Heart left ventricle (tissue), 16 donors: ENCODE measurements at regions not wholly inside any gene's neighbourhood (a gene's known extent, or its start where the extent isn't known, plus 50 kb on each side); places are given as distances from the start of the nearest gene placed in this dataset.
"Not testable (repeated sequence)": the region's sequence is repeated elsewhere in the genome, so short reads cannot be mapped to it uniquely, and the experiment has no call there.

ENCODE experiments used
- ATAC-seq, 4 donors: fragments of 200-7000 bp; cut with Tn5 transposase; one replicate each; pipeline ENCODE4 v1.9.1; 2020 to 2022; ENCODE audit warnings: moderate library complexity in 4 of 4, mild to moderate bottlenecking in 3 of 4, moderate number of reproducible peaks in 1 of 4
- DNase-seq, 5 donors: peaks; one replicate each; pipeline ENCODE4 v3.0.0-alpha.2; 2020
- H3K27ac ChIP-seq, 12 donors: fragments of 200-600 bp; sonication (generic) in 4 of 12; one replicate each; pipeline versions ENCODE4 v1.5.0 to v1.8.0; 2016 to 2022; ENCODE audit warnings: mild to moderate bottlenecking in 2 of 12
- H3K27me3 ChIP-seq, 9 donors: fragments of 200-600 bp; sonication (generic) in 2 of 9; one replicate each; pipeline versions ENCODE4 v1.5.1 to v1.8.0; 2016 to 2022; ENCODE audit warnings: mild to moderate bottlenecking in 3 of 9
- H3K36me3 ChIP-seq, 9 donors: fragments of 200-600 bp; sonication (generic) in 2 of 9; one replicate each; pipeline versions ENCODE4 v1.5.0 to v1.8.0; 2018 to 2022; ENCODE audit warnings: mild to moderate bottlenecking in 2 of 9
- H3K4me1 ChIP-seq, 12 donors: fragments of 200-600 bp; sonication (generic) in 4 of 12; one replicate each; pipeline versions ENCODE4 v1.5.0 to v1.8.0; 2016 to 2022; ENCODE audit warnings: mild to moderate bottlenecking in 3 of 12
- H3K4me3 ChIP-seq, 12 donors: fragments of 200-600 bp; sonication (generic) in 4 of 12; one replicate each; pipeline versions ENCODE4 v1.5.0 to v1.8.0; 2017 to 2022; ENCODE audit warnings: mild to moderate bottlenecking in 9 of 12, moderate library complexity in 4 of 12
- H3K9me3 ChIP-seq, 12 donors: fragments of 200-600 bp; sonication (generic) in 4 of 12; one replicate each; pipeline versions ENCODE4 v1.5.0 to v1.8.0; 2016 to 2022; ENCODE audit warnings: mild to moderate bottlenecking in 1 of 12
- WGBS, 4 donors: extraction: QIAGEN DNeasy Blood & Tissue Kit in 2 of 4; methylation state at CpG; one replicate each; pipeline versions ENCODE4 v1.1.5 to v1.1.7; 2013 to 2018; 5-methylcytosine and 5-hydroxymethylcytosine counted together
- intact Hi-C, 10 donors: fragments of 100-400 bp; cut with DNase I; formaldehyde crosslinking; loops; one replicate each; pipeline versions ENCODE4 v1.11.1 to v1.14.2; 2022
- donor health status: ischemic (EF 13 %, LVEDD 7.1; RV severe dilation, severe dysfunction).
- donor health status: healthy with polysubstance abuse.
- donor health status: DM: no; HTN: yes; CAD: no.
- donor health status: DM: no; HTN: no; CAD: no.
- donor health status: ischemic (EF 25% LVEDD 6.9; RV normal size, moderate dysfunction).
- donor health status: ischemic (EF 25% LVEDD 5.7; RV mildly dilated, moderate dysfunction).
- donor health status: healthy.
- donor health status: DM: yes; HTN: yes; CAD: no.
- donor health status: ischemic (EF 35%, LVEDD 5.7; RV mildly dilated, moderate dysfunction).
- donor health status: nonischemic (EF 11% LVEDD 7.7; RV severe dilation, severe dysfunction).
- donor health status: DM: yes; HTN: yes; CAD: no.
- donor health status: PGD.
- donor health status: ischemic (EF 29% LVEDD 5.4; RV normal size, mild dysfunction).
- donor health status: nonischemic (EF 23%, LVEDD 6.1; RV moderate dilation, normal function).

GRCh38 chr2:91602860-91603259 is 2911.4 kb downstream of the RPIA start:
- intact Hi-C loops, H3K9me3 ChIP-seq, H3K27ac ChIP-seq, H3K4me1 ChIP-seq, ATAC-seq, DNase-seq, H3K4me3 ChIP-seq, H3K36me3 ChIP-seq: not testable (repeated sequence)
- H3K27me3 ChIP-seq: peaks cover 0 to 11% (median 0%) of the 10 kb centered on the region in 9 donors
- WGBS, 4 donors: 47 to 80% (median 70%) methylated on average over 1 of the region's 1 CpG

GRCh38 chr2:91603996-91604395 is 2912.5 kb downstream of the RPIA start:
- H3K4me1 ChIP-seq, intact Hi-C loops, H3K36me3 ChIP-seq, ATAC-seq, H3K9me3 ChIP-seq, H3K27ac ChIP-seq, H3K27me3 ChIP-seq, DNase-seq, H3K4me3 ChIP-seq: not testable (repeated sequence)
- WGBS, 4 donors: 61 to 85% (median 70%) methylated on average over 2 of the region's 3 CpGs

- H3K27me3 ChIP-seq, intact Hi-C loops, DNase-seq, ATAC-seq, H3K9me3 ChIP-seq, H3K4me1 ChIP-seq, H3K36me3 ChIP-seq, H3K27ac ChIP-seq, H3K4me3 ChIP-seq: not testable (repeated sequence)
- 63 to 78% (median 76%) methylated on average over 3 of the region's 3 CpGs for WGBS, 4 donors
Measured at GRCh38 chr2:91604629-91605028, 2913.2 kb downstream of the RPIA start.

- H3K9me3 ChIP-seq, H3K27ac ChIP-seq, H3K4me1 ChIP-seq, intact Hi-C loops, DNase-seq, H3K36me3 ChIP-seq, ATAC-seq, H3K4me3 ChIP-seq, H3K27me3 ChIP-seq: not testable (repeated sequence)
- WGBS, 4 donors: 82 to 92% (median 89%) methylated on average over 6 to 7 of the region's 7 CpGs
Measured at GRCh38 chr2:91623739-91624138, 2932.3 kb downstream of the RPIA start.

GRCh38 chr2:91628471-91628870 is 2937.0 kb downstream of the RPIA start:
- H3K4me3 ChIP-seq, H3K9me3 ChIP-seq, intact Hi-C loops, H3K4me1 ChIP-seq, H3K36me3 ChIP-seq, ATAC-seq, H3K27me3 ChIP-seq, H3K27ac ChIP-seq: not testable (repeated sequence)
- WGBS, 4 donors: 60 to 88% methylated on average over 1 to 6 of the region's 11 CpGs; no CpG with 5 or more reads in 2 of the 4 donors
- peak in 1 of 5 donors; percentile 23 for DNase-seq

- H3K36me3 ChIP-seq, H3K27me3 ChIP-seq, H3K9me3 ChIP-seq, ATAC-seq, H3K27ac ChIP-seq, intact Hi-C loops, H3K4me1 ChIP-seq: not testable (repeated sequence)
- H3K4me3 ChIP-seq: peak overlapping the region in 1 of 12 donors; percentile 7
- peak; percentile 49 to 70 (median 59) for DNase-seq
- 41 to 70% (median 44%) methylated on average over 4 to 5 of the region's 17 CpGs; no CpG with 5 or more reads in 1 of the 4 donors for WGBS, 4 donors
Measured at GRCh38 chr2:91657193-91657592, 2965.7 kb downstream of the RPIA start.

GRCh38 chr2:91658336-91658735 is 2966.9 kb downstream of the RPIA start:
- H3K27me3 ChIP-seq, ATAC-seq, intact Hi-C loops, H3K36me3 ChIP-seq, H3K4me1 ChIP-seq, H3K9me3 ChIP-seq: not testable (repeated sequence)
- peak in 1 of 5 donors; percentile 19 for DNase-seq
- 73 to 74% methylated on average over 11 to 12 of the region's 12 CpGs; no CpG with 5 or more reads in 2 of the 4 donors for WGBS, 4 donors
- H3K27ac ChIP-seq: peak overlapping the region in 2 of 12 donors; percentile 16 to 29
- H3K4me3 ChIP-seq: peak overlapping the region in 2 of 12 donors; percentile 3 to 30

- H3K4me3 ChIP-seq: peak overlapping the region in 11 of 12 donors; percentile 28 to 55 (median 44)
- 34 to 77% (median 57%) methylated on average over 2 to 14 of the region's 21 CpGs for WGBS, 4 donors
- H3K36me3 ChIP-seq, H3K27me3 ChIP-seq, H3K4me1 ChIP-seq, DNase-seq, H3K9me3 ChIP-seq, ATAC-seq, intact Hi-C loops: not testable (repeated sequence)
- H3K27ac ChIP-seq: peak overlapping the region in 2 of 12 donors; percentile 28 to 56
Measured at GRCh38 chr2:91659189-91659916, 2967.9 kb downstream of the RPIA start.

GRCh38 chr2:91659917-91660275 is 2968.4 kb downstream of the RPIA start:
- H3K27me3 ChIP-seq, H3K27ac ChIP-seq, H3K4me1 ChIP-seq, H3K36me3 ChIP-seq, H3K9me3 ChIP-seq, intact Hi-C loops: not testable (repeated sequence)
- peak; percentile 75 to 100 (median 89) for ATAC-seq
- H3K4me3 ChIP-seq: peak overlapping the region in 8 of 12 donors; percentile 26 to 55 (median 42)
- 9 to 15% methylated on average over 23 to 26 of the region's 34 CpGs; no CpG with 5 or more reads in 2 of the 4 donors for WGBS, 4 donors
- peak in 2 of 5 donors; percentile 47 to 52 for DNase-seq

- H3K9me3 ChIP-seq, H3K36me3 ChIP-seq, ATAC-seq, intact Hi-C loops, H3K27ac ChIP-seq, H3K27me3 ChIP-seq, DNase-seq, H3K4me1 ChIP-seq, H3K4me3 ChIP-seq: not testable (repeated sequence)
- WGBS, 4 donors: 33 to 73% (median 49%) methylated on average over 1 of the region's 2 CpGs; no CpG with 5 or more reads in 1 of the 4 donors
Measured at GRCh38 chr2:91667341-91667740, 2975.9 kb downstream of the RPIA start.

GRCh38 chr2:91685541-91685940 is 2994.1 kb downstream of the RPIA start:
- H3K27me3 ChIP-seq, H3K4me3 ChIP-seq, H3K27ac ChIP-seq, H3K36me3 ChIP-seq, intact Hi-C loops, H3K4me1 ChIP-seq, ATAC-seq, H3K9me3 ChIP-seq: not testable (repeated sequence)
- 29 to 32% methylated on average over 29 of the region's 36 CpGs; no CpG with 5 or more reads in 2 of the 4 donors for WGBS, 4 donors
- peak in 1 of 5 donors; percentile 33 for DNase-seq
